GM19397 (cell line): ENCODE measurements at regions not wholly inside any gene's neighbourhood (a gene's known extent, or its start where the extent isn't known, plus 50 kb on each side); places are given as distances from the start of the nearest gene placed in this dataset.
A peak's percentile ranks its signal among the peaks of the same experiment; 100 is the strongest.

Source experiments
- ATAC-seq: cut with Tn5 transposase; IDR thresholded peaks from one replicate; pipeline ENCODE4 v1.9.1; 2021; ENCODE audit warnings: mild to moderate bottlenecking, moderate library complexity; ENCODE audit not compliant: unreplicated experiment

GRCh38 chr4:27702730-27703431 is 842.2 kb downstream of the STIM2 start:
- ATAC-seq: no peak

DNA sequence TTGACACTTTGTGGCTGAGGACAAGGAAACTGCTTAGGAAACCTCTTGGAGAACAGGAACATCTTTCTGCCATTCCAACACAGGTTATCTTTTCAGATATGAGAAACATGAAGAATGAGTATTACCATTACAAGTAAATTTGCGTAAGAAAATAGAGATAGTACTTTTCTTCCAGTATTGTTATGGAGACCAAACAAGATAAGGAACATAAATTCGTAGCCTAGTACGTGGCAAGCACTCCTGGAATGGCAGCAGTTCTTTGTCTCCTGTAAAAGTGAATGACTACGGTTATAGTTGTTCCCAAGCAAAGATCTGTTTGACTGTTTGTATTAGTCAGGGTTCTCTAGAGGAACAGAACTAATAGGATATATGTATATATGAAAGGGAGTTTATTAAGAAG is 843.1 kb downstream of the STIM2 start:
- ATAC-seq: no peak

- no peak for ATAC-seq
Measured at GRCh38 chr4:27711041-27711440, 850.4 kb downstream of the STIM2 start.

GRCh38 chr4:27714073-27714472 is 853.4 kb downstream of the STIM2 start:
- ATAC-seq: no peak

DNA sequence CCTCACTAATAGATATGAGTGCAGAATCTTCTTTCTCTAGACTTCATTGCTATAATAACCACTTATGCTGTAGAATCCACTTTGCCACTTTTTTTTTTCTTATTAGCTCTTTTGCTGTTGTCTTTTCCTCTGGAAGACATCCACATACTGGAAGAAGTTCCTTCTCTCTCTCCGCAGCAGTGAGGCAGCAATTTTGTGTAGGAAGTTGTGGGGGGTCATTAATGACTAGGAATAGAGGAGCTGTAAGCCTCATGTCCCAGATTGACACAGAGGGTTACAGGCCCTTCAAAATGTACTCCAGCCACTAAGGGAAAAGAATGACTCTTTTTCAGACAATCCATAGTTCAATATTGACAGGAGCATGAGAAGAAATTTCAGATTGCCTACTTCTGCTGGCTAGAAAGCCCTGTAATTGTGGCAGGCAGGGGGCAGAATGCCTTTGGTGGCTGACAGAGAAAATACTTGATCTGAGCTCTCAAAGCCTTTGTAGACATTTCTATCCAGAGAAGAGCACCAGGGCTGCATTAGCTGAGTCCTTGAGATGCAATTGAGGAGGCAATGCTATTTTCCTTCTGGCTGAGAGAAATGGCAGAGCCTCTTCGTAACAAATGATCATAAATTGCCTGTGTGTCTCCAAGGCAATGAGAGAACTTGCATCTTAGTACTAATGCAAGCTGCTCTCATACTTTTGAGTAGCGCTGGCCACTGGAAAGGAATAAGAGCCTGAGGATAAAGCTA is 856.2 kb downstream of the STIM2 start:
- ATAC-seq: no peak

GRCh38 chr4:27717431-27717755 is 856.8 kb downstream of the STIM2 start:
- ATAC-seq: no peak

DNA sequence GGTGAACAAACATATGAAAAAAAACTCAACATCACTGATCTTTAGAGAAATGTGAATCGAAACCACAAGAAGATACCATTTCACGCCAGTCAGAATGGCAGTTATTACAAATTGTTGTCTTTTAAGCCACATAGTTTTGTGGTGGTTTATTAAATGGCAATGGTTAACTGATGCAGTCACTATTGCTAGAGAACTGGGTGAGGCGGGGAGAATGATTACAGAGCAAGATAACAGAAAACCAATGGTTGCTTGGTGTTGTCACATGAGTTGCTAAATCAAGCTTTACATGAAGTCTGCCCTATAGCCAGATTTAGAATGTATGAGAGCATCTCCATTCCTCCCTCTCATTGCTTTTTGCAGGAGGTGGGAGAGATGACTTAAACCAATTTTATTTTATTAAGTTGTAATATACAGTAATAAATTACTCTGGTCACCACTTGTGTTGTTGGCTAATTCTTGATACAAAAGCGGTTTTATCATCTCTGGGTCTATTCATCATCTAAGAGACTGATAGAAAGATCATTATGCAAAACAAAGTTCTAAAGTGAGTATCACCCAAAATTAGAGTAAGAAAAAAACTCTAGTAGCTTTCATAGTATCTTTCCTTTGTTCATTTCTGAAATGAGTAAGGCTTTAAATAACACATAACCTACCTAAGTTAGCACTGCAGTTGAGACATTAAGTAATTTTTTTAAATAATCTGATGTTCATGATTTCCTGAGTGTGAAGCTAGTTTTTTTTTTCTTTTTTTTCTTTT is 859.5 kb downstream of the STIM2 start:
- peak; percentile 56 for ATAC-seq

- no peak for ATAC-seq
Measured at GRCh38 chr4:27721193-27721592, 860.6 kb downstream of the STIM2 start.

- ATAC-seq: no peak
Measured at GRCh38 chr4:27728892-27729291, 868.3 kb downstream of the STIM2 start.

DNA sequence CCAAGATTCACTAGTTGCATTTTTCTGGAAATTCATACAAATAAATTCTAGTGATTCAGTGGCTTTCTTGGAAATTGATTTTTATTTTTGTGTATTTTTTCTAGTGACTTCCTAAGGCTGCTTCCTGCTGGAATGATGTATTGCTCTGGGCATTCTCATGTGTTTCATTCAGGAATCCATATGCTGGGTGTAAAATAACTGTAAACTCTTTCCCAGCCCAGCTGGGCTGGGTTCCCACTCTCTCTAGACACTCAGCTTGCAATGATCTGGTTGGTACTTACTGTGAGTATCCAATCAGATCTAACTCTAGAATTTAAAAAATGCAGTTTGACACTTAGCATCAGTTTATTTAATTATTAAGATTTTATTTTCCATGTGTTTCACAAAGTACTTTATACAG is 882.2 kb downstream of the STIM2 start:
- no peak for ATAC-seq

DNA sequence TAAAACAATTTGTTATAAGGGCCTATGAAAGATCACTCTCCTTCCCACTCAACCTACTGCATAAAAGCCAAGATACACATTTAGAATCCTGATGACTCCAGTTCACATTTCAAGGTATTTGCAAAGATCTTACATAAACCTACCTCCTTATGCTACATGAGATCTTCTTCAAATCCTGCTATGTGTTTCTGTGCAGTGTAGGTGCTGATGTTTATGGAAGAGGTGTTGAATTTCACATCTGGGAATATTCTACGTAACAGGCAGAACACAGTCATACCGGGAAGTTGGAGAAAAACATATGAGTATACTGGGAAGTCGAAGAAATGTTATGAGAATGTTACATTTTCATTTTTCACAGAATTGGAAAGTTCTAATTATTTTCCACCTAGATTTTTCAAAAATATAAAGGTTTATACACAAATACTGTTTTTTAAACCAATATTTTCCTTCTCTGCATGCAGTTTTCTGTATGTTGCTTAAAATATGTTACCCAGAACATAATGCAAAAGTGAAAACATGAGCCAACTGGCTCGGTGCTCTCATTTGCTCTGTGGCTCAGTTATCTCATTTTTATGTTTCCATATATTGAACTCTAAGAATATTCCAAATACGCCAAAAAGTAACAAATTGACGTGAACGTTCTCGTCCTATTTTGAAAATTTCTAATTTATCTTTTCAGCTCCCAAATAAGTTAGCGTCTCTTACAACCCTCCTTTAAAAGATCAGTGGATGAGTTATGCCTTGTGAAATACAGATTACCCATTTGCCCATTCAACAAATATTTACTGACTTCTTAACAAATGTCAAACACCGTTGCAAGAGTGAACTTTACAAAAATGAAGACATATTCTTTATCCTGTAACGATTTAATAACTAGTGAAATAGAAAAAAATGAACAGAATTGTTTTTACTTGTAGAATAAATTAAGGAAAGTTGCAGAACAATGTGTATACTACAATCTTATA is 899.3 kb downstream of the STIM2 start:
- no peak for ATAC-seq

- no peak for ATAC-seq
Measured at GRCh38 chr4:27763830-27764525, 903.3 kb downstream of the STIM2 start.

- ATAC-seq: peak; percentile 68
Measured at GRCh38 chr4:27764526-27764837, 903.8 kb downstream of the STIM2 start.

- ATAC-seq: no peak
Measured at GRCh38 chr4:27770895-27771294, 910.3 kb downstream of the STIM2 start.

- ATAC-seq: no peak
Measured at GRCh38 chr4:27775156-27775555, 914.5 kb downstream of the STIM2 start.

DNA sequence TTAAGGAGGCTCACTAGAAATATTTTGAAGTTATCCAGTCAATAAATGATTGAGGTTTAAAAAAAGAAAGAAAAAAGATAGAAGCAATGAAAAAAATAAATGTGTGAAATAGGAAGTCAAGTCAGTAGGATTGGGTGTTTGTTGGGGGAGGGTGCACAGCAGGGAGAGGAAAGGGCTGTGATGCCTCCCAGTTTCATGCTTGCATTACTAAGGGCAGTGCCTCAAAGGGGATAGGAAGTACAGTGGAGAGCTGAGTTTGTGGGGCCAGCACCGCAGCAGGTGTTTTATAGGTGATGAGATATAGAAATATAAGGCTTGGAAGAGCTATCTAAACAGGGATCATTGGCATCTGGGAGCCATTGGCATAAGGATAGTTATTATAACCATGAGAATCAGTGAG is 919.2 kb downstream of the STIM2 start:
- no peak for ATAC-seq

DNA sequence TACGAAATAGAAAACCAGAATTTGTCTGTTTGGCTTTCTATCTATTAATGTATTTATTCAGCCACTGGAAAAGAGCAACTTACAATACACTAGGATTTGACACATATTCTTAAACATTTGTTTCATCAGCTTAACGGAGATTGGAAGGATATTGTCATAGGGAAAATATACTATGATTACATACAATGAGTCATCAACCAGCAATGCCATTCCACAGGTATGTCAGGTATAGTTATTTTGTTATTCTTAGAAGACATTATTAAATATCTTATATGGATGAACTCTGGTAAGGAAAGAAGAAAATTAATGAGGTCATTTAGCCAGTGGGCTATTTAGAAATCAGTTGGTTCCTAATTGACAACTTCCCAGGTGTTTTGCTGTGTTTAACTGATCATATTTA is 926.6 kb downstream of the STIM2 start:
- ATAC-seq: no peak

- ATAC-seq: no peak
Measured at GRCh38 chr4:27789773-27790172, 929.1 kb downstream of the STIM2 start.

DNA sequence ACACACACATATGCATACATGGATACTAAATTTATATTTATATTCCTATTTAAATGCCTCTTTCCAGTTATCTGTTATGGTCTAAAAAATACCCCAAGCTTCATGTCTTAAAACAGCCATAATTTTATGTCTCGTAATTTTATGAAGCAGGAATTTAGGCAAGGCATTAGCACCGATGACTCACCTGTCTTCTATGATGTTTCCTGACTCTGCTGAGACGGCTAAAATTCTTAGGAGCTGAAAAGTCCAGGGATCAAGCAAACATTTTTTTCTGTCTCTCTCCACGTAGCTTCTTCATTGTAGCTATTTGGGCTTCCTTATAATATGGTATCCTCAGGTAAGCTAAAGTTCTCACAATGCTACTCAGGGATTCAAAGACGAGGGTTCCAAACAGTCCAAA is 930.3 kb downstream of the STIM2 start:
- no peak for ATAC-seq

DNA sequence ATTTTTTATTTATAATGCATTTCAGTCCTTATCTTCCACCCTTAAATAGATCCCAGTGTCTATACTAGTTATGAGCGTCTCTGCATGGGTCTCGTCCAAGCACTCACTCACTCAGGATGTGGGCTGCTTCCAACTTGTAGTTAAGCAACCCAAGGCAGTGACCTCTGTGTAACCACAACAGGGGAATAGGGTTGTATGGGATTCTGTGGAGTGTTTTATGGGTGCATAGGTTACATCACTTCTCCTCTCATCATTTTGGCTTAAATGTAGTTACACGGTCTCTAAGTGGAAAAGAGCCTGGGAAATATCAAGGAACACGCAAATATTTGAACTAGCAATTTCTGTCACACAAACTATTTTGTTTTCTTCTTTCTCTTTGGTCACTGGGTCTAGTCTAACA is 931.0 kb downstream of the STIM2 start:
- no peak for ATAC-seq
